ENCODE measurements at regions not wholly inside any gene's neighbourhood (a gene's known extent, or its start where the extent isn't known, plus 50 kb on each side); places are given as distances from the start of the nearest gene placed in this dataset.

DNA sequence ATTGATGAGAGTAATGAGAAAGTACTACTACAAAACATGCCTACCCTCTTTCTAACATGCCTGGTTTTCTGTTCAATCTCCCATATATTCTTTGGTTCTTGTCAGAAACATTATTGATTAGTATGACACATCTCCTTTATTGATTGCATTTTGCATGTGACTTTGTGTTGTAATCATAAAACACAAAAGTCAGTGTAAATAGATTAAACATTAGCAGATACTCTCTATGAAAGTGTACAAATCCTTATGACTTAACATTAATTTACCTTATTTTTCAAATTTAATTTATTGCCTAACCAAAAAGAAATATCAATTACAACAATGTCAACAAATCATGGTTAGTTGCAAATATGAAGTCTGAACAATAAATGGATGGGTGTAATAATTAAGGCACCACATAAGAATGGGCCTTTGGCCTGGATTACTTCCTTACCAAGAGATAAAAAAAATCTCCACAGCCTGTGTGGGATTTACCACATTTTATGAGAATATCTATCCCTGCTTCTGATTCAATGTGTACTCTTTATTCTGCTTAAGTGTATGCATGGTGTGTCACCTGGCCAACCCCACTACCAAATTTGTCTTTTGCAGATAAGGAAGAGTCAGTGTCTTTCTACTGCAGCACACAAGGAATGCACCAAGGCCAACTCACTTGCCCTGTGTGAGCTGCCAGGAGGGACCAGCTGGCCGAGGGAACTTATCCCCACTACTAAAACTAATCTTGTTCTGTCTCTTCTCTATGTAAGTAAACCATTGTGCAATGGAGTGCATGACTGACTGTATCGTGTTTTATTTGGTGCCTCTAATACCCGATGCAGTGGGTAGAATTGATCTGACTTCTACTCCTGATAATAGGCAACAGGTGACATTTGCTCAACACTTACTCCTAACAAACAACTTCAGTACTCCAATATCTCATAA, 1001.9 kb upstream of the CDH10 start:
- no peaks in the 10 kb centered on the region for H3K36me3 Mint-ChIP-seq (ENCODE audit: insufficient read depth)
- H3K4me1 Mint-ChIP-seq (ENCODE audit: low read depth): no peaks in the 10 kb centered on the region
- no peak overlapping the region for H3K4me3 Mint-ChIP-seq
- ATAC-seq: no peak
- DNase-seq: no peak
- H3K27me3 Mint-ChIP-seq (ENCODE audit: low read depth): no peaks in the 10 kb centered on the region
- H3K9me3 Mint-ChIP-seq: peaks cover 25% of the 10 kb centered on the region

DNA sequence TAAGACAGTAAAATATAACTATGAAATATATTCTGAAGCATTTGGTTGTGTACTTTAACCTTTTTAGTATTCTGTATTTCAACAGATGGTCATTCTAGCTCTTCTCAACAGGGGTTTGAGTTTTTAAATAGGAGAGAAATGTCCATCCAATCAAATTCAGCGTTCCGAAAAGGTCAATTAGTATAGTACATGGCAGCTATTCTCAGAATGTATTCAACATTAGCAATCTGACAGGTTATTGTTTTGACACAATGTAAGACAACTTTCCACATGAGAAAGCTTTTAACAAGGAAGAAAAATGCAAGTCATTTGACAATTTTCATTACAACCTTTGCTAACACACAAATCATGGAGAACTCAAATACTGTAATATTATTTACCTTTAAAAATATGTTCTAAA, 996.3 kb upstream of the CDH10 start:
- no peak for DNase-seq
- H3K27me3 Mint-ChIP-seq (ENCODE audit: low read depth): no peaks in the 10 kb centered on the region
- H3K9me3 Mint-ChIP-seq: peaks cover 18% of the 10 kb centered on the region
- no peaks in the 10 kb centered on the region for H3K36me3 Mint-ChIP-seq (ENCODE audit: insufficient read depth)
- H3K4me1 Mint-ChIP-seq (ENCODE audit: low read depth): no peaks in the 10 kb centered on the region
- no peak overlapping the region for H3K4me3 Mint-ChIP-seq
- no peak for ATAC-seq

DNA sequence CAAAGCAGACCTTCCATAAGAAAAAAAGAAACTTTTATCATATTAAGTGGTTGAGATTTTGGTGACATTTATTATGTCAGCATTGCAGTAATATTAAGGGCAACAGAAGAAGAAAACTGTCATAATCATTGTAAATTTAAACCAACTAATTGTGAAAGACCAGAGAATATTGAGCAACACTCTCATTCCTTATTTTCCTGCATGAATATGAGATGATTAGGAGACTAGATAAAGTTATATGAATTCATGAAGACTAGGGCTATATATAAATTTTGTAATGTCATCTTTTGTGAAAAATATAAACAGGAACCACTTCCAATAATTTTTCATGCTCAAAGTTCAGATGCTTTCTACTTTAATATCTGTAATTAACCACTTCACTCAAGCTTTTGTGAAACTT, 974.5 kb upstream of the CDH10 start:
- no peak overlapping the region for H3K4me3 Mint-ChIP-seq
- no peaks in the 10 kb centered on the region for H3K4me1 Mint-ChIP-seq (ENCODE audit: low read depth)
- no peaks in the 10 kb centered on the region for H3K27me3 Mint-ChIP-seq (ENCODE audit: low read depth)
- H3K36me3 Mint-ChIP-seq (ENCODE audit: insufficient read depth): no peaks in the 10 kb centered on the region
- H3K9me3 Mint-ChIP-seq: peaks cover 4% of the 10 kb centered on the region
- DNase-seq: no peak
- ATAC-seq: no peak

DNA sequence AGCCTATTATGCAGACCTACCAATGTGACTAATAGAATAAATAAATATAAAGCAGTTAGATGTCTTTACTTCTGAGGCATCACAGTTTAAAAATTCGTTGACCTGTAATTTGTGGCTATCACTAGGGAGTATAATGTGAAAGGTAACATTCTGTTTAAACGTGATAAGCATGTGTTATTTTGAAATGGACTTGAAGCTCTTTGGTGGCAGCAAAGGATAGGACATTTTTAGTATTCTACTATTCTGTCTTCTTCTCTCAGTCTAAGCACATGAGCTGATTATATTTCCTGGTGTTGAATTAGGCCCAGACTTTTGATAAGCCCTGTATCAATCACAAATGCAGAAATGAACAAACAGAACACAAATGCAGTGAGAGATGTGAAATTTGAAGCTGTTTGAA, 974.0 kb upstream of the CDH10 start:
- Mint-ChIP-seq H3K36me3 (ENCODE audit: insufficient read depth) (no peaks in the 10 kb centered on the region), H3K27me3 (ENCODE audit: low read depth) (no peaks in the 10 kb centered on the region), H3K4me3 (no peak overlapping the region), H3K4me1 (ENCODE audit: low read depth) (no peaks in the 10 kb centered on the region), H3K9me3 (peaks cover 4% of the 10 kb centered on the region)
- DNase-seq: no peak
- ATAC-seq: no peak

DNA sequence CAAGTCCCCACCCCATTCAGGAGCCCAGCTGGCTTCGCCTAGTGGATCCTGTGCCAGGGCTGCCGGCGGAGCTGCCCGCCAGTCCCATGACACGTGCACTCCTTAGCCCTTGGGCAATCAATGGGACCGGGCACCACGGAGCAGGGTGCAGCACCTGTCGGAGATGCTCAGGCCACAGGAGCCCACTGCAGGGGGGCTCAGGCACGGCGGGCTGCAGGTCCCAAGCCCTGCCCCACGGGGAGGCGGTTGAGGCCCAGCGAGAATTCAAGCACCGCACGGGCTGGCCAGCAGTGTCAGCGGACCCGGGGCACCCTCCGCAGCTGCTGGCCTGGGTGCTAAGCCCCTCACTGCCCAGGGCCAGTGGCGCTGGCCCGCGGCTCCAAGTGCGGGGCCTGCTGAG, 969.7 kb upstream of the CDH10 start:
- H3K27me3 Mint-ChIP-seq (ENCODE audit: low read depth): no peaks in the 10 kb centered on the region
- DNase-seq: no peak
- no peak for ATAC-seq
- H3K9me3 Mint-ChIP-seq: peaks cover 11% of the 10 kb centered on the region
- H3K4me1 Mint-ChIP-seq (ENCODE audit: low read depth): no peaks in the 10 kb centered on the region
- H3K36me3 Mint-ChIP-seq (ENCODE audit: insufficient read depth): no peaks in the 10 kb centered on the region
- no peak overlapping the region for H3K4me3 Mint-ChIP-seq

DNA sequence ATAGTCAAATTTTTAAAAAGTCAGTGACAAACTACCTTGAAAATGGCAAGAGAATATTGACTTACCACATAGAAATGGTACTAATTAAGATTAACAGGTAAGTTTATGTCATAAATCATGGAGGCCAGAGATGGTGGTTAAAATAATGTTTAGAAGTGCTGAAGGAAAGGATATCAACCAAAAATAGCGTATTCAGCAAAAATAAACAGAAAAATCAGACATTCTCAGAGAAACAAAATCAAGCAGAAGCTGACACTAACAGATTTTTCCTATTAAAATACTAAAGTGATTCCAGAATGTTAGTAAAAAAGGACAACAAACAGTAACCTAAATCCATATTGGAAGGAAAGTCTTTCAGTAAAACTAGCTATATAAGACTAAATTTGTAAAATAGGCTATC, 959.9 kb upstream of the CDH10 start:
- no peak for ATAC-seq

DNA sequence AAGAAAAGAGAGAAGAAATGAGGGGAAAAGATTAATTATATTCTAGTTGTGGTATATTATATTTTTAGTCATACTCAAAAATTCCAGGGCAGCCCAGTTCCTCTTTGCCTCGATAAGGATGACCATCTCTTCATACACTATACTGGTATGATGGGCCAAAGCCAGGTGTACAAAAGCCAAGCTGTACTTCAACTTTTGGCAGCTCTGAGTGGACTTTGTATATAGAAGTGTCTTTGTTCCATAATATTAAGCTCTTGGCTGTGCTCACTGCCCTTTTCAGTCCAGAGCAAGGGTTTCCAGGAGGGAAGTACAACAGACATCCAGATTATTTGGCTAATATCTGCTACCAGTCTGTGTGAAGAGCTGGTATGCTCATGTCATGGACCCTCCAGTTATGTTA, 934.3 kb upstream of the CDH10 start:
- DNase-seq: no peak
- Mint-ChIP-seq H3K4me3 (no peak overlapping the region), H3K9me3 (peaks cover 23% of the 10 kb centered on the region), H3K27me3 (ENCODE audit: low read depth) (no peaks in the 10 kb centered on the region), H3K4me1 (ENCODE audit: low read depth) (no peaks in the 10 kb centered on the region), H3K36me3 (ENCODE audit: insufficient read depth) (no peaks in the 10 kb centered on the region)
- ATAC-seq: no peak

More for the DNA sequence above, 959.9 kb upstream of the CDH10 start:
- H3K4me1 Mint-ChIP-seq (ENCODE audit: low read depth): no peaks in the 10 kb centered on the region
- no peak overlapping the region for H3K4me3 Mint-ChIP-seq
- peaks cover 9% of the 10 kb centered on the region for H3K9me3 Mint-ChIP-seq
- H3K27me3 Mint-ChIP-seq (ENCODE audit: low read depth): no peaks in the 10 kb centered on the region
- no peaks in the 10 kb centered on the region for H3K36me3 Mint-ChIP-seq (ENCODE audit: insufficient read depth)
- DNase-seq: no peak

DNA sequence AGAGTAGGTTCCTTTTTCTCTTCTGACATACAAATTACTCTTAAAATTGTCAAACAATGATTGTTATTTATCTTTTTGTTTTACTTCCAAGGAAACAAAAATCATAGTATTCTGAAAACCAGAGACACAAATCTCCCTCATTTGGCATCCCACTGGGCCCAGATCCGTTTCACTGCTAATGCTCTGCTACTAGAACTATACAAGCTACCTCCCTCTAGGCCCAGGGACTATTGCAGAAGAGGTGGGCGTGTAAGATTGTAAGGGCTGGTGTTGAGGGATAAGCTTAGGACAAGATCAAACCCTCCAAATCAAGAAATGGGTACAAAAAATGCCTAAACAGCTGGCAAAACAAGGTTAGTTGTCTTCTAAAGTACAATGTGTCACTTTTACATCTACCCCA, 928.9 kb upstream of the CDH10 start:
- DNase-seq (no peak), ATAC-seq (no peak)
- Mint-ChIP-seq H3K9me3 (peaks cover 18% of the 10 kb centered on the region), H3K27me3 (ENCODE audit: low read depth) (no peaks in the 10 kb centered on the region), H3K4me3 (no peak overlapping the region), H3K36me3 (ENCODE audit: insufficient read depth) (no peaks in the 10 kb centered on the region), H3K4me1 (ENCODE audit: low read depth) (peaks cover 1% of the 10 kb centered on the region)

DNA sequence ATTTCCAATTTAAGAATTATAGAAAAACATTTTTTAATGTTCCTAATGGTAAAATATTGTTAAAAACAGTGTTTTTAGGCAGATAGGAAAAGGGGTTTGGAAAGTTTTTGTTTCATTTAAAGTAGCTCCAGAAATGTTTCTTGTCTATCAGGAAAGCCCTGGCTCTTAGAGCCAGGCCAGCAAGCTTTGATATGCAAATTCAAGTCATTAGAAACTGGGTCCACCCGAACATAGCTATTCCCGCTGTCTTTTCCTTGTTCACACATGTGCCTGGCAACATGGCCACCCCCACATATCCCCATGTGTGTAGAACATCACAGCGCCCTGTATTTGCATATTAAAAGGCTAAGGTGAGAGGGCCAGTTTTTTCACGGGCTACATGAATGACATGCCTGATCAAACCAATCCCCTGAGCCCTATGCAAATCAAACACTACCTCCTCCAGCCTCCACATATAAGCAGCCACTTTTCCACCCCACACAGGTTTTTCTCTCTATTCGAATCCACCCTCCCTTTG, 925.3 kb upstream of the CDH10 start:
- ATAC-seq: no peak
- H3K36me3 Mint-ChIP-seq (ENCODE audit: insufficient read depth): no peaks in the 10 kb centered on the region
- no peak overlapping the region for H3K4me3 Mint-ChIP-seq

DNA sequence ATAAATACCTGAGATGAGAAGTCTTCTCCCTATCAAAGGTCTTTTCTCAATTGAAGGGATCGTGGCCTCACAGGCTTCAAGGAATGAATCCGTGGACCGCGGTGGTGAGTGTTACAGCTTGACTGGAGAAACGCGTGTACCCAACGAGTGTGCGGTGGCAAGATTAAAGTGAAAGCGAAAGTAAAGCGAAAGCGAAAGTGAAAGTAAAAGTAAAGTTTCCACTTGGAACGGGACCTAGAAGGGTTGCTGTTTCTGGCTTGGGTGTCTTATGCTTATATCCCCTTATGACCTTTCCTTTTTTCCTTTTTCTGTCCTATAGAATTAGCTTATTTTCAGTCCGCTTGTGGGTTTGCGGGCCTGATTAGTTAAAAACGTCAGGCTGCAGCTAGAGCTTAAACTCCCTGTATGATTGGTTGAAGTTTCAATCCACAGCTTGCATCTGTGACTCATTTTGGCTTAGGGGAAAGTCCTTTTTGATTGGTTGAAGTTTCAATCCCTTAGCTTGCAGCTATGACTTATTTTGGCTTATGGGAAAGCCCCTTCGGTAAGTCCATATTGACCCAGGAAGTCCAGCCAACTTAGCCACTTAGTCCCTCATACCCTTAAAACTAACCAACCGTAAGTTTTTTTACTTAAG, 924.3 kb upstream of the CDH10 start:
- Mint-ChIP-seq H3K36me3 (ENCODE audit: insufficient read depth) (no peaks in the 10 kb centered on the region), H3K4me1 (ENCODE audit: low read depth) (peaks cover 1% of the 10 kb centered on the region), H3K9me3 (peaks cover 4% of the 10 kb centered on the region), H3K4me3 (peak overlapping the region; percentile 67), H3K27me3 (ENCODE audit: low read depth) (no peaks in the 10 kb centered on the region)
- no peak for ATAC-seq
- DNase-seq: no peak

More for the DNA sequence above, 925.3 kb upstream of the CDH10 start:
- Mint-ChIP-seq H3K27me3 (ENCODE audit: low read depth) (no peaks in the 10 kb centered on the region), H3K4me1 (ENCODE audit: low read depth) (peaks cover 1% of the 10 kb centered on the region), H3K9me3 (peaks cover 4% of the 10 kb centered on the region)
- DNase-seq: no peak

DNA sequence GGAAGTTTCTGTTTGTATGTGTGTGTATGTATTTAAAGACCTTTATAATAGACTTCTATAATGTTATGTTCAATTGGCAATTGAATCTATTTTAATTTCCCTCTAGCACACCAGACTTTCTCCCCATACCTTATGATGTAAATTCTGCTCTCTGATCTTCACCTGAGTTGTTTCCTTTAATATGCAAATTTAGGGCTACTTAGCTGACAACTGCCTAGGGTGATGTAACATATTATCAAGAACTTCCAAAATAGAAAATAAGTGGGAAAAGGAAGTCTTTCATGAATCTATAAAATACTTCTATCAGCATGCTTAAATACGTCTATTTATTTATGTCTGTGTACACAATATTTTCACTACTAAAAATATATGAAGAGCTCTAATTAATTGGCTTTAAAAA, 923.5 kb upstream of the CDH10 start:
- H3K27me3 Mint-ChIP-seq (ENCODE audit: low read depth): no peaks in the 10 kb centered on the region
- DNase-seq (no peak), ATAC-seq (no peak)
- peaks cover 4% of the 10 kb centered on the region for H3K9me3 Mint-ChIP-seq
- H3K4me3 Mint-ChIP-seq: no peak overlapping the region
- peaks cover 1% of the 10 kb centered on the region for H3K4me1 Mint-ChIP-seq (ENCODE audit: low read depth)
- H3K36me3 Mint-ChIP-seq (ENCODE audit: insufficient read depth): no peaks in the 10 kb centered on the region

DNA sequence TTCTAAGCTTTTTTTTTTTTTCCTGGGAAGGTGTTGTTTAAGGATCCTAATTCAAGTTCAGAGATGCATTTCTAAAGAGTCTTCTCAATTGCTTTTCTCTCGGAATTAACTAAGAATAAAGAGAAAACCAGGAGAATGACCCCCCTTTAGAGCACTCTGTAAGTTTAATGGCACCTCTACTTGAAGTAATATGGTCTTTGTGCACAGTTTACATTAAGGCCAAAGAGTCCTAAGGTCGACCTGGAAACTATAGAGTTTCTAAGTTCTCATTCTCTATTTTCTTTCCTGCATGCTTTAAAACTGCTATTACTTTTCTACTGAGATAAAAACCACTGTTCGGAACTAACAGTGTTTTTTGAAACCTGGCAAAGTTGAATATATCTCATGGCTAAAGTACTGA, 923.1 kb upstream of the CDH10 start:
- ATAC-seq (no peak), DNase-seq (no peak)
- H3K27me3 Mint-ChIP-seq (ENCODE audit: low read depth): no peaks in the 10 kb centered on the region
- peaks cover 1% of the 10 kb centered on the region for H3K4me1 Mint-ChIP-seq (ENCODE audit: low read depth)
- peaks cover 4% of the 10 kb centered on the region for H3K9me3 Mint-ChIP-seq
- no peaks in the 10 kb centered on the region for H3K36me3 Mint-ChIP-seq (ENCODE audit: insufficient read depth)
- no peak overlapping the region for H3K4me3 Mint-ChIP-seq

DNA sequence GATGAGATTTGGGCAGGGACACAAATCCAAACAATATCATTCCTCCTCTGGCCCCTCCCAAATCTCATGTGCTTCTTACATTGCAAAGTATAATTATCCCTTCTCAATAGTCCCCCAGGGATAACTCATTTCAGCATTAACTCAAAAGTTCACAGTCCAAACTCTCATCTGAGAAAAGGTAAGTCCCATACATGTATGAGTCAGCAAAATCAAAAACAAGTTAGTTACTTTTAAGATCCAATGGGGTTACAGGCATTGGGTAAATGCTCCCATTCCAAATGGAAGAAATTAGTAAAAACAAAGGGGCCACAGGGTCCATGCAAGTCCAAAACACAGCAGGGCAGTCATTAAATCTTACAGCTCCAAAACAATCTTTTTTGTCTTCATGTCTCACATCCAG, 917.9 kb upstream of the CDH10 start:
- H3K27me3 Mint-ChIP-seq (ENCODE audit: low read depth): no peaks in the 10 kb centered on the region
- ATAC-seq: no peak
- no peaks in the 10 kb centered on the region for H3K4me1 Mint-ChIP-seq (ENCODE audit: low read depth)
- no peaks in the 10 kb centered on the region for H3K36me3 Mint-ChIP-seq (ENCODE audit: insufficient read depth)
- H3K9me3 Mint-ChIP-seq: no peaks in the 10 kb centered on the region
- DNase-seq: no peak
- no peak overlapping the region for H3K4me3 Mint-ChIP-seq

DNA sequence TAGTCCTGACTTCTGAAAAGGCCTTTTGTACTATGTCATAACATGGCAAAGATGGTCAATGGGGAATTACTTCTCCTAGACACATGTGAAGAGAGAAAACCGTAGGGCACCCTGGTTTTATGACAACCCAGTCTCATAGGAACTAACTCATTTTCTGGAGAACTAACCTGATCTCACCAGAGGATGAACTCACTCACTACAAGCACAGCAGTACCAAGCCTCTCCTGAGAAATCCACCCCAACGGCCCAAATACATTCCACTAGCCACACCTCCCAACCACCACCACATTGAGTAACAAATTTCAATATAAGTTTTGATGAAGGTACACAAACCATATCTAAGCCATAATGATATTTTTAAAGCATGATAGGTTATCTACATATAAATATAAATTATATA, 909.3 kb upstream of the CDH10 start:
- Mint-ChIP-seq H3K4me1 (ENCODE audit: low read depth) (no peaks in the 10 kb centered on the region), H3K4me3 (no peak overlapping the region), H3K27me3 (ENCODE audit: low read depth) (no peaks in the 10 kb centered on the region), H3K9me3 (peaks cover 7% of the 10 kb centered on the region), H3K36me3 (ENCODE audit: insufficient read depth) (no peaks in the 10 kb centered on the region)
- ATAC-seq (no peak), DNase-seq (no peak)
